ENCODE measurements at regions not wholly inside any gene's neighbourhood (a gene's known extent, or its start where the extent isn't known, plus 50 kb on each side); places are given as distances from the start of the nearest gene placed in this dataset.
"Not testable (repeated sequence)": the region's sequence is repeated elsewhere in the genome, so short reads cannot be mapped to it uniquely, and the experiment has no call there.

DNA sequence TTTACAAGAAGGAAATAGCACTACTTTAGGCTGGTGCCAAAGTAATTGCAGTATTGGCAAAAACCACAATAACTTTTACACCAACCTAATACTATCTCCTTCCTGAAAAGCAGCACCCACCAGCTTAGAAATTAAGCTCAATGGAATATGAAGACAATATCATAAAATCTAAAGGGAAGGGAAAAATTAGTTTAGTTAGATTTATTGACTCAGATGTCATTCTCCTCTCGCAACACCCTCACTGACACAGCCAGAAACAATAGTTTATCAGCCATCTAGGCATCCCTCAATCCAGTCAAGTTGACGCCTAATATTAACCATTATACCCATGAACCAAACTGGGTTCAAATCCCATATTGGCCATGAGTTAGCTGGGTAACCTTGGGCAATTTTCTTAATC is 820.4 kb upstream of the EPHA5 start:
- H3K4me3 ChIP-seq (ENCODE audit: low read depth, low read length) = no peak overlapping the region
- no peak for DNase-seq (ENCODE audit: low read depth)
- no peak for TF ChIP-seq CTCF (IDR thresholded peaks at IDR 0.05; ENCODE audit: insufficient read depth, low read length)

DNA sequence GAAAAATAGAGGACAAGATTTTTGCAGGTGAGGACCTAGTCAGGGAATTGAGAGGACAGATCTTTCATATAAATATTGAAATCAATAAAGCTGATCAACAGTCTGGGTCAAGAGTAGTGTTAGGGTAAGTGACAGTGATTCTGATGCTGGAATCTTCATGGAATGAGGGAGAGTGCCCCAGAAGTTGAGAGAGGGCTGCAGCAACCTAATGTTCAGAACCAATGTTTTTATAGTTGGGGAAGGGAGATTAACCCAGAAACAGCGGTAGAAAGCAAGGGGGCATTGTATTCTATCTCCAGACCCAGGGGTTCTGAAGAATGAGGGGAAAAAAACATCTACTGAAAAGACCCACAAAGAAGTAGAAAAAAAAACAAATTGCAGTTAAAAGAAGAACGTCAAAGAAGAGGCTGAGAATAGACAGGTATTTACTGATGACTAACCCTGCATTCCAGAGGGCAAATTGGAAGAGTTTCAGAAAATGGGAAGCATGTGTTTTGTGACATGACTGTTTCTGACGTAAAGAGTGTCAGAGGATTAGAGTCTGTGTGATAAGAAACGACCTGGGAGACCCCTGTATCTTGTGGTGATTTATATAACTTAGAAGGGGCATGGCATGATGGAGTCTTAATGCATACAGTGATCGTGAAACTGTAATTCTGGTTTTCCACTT is 819.6 kb upstream of the EPHA5 start:
- no peak for TF ChIP-seq CTCF (IDR thresholded peaks at IDR 0.05; ENCODE audit: insufficient read depth, low read length)
- no peak overlapping the region for H3K4me3 ChIP-seq (ENCODE audit: low read depth, low read length)
- peak; percentile 95 for DNase-seq (ENCODE audit: low read depth)

GRCh38 chr4:66489370-66489769 is 819.1 kb upstream of the EPHA5 start:
- peak; percentile 12 for DNase-seq (ENCODE audit: low read depth)

GRCh38 chr4:66486068-66486467 is 815.8 kb upstream of the EPHA5 start:
- H3K4me3 ChIP-seq (ENCODE audit: low read depth, low read length) = no peak overlapping the region
- TF ChIP-seq CTCF (IDR thresholded peaks at IDR 0.05; ENCODE audit: insufficient read depth, low read length) = no peak
- DNase-seq (ENCODE audit: low read depth) = no peak

More at GRCh38 chr4:66489370-66489769, 819.1 kb upstream of the EPHA5 start:
- H3K4me3 ChIP-seq (ENCODE audit: low read depth, low read length) = no peak overlapping the region
- no peak for TF ChIP-seq CTCF (IDR thresholded peaks at IDR 0.05; ENCODE audit: insufficient read depth, low read length)

GRCh38 chr4:66482186-66482585 is 811.9 kb upstream of the EPHA5 start:
- no peak for DNase-seq (ENCODE audit: low read depth)
- TF ChIP-seq CTCF (IDR thresholded peaks at IDR 0.05; ENCODE audit: insufficient read depth, low read length) = no peak
- no peak overlapping the region for H3K4me3 ChIP-seq (ENCODE audit: low read depth, low read length)

GRCh38 chr4:66475596-66475995 is 805.3 kb upstream of the EPHA5 start:
- TF ChIP-seq CTCF (IDR thresholded peaks at IDR 0.05; ENCODE audit: insufficient read depth, low read length) = no peak
- DNase-seq (ENCODE audit: low read depth) = peak; percentile 31
- H3K4me3 ChIP-seq (ENCODE audit: low read depth, low read length) = no peak overlapping the region

DNA sequence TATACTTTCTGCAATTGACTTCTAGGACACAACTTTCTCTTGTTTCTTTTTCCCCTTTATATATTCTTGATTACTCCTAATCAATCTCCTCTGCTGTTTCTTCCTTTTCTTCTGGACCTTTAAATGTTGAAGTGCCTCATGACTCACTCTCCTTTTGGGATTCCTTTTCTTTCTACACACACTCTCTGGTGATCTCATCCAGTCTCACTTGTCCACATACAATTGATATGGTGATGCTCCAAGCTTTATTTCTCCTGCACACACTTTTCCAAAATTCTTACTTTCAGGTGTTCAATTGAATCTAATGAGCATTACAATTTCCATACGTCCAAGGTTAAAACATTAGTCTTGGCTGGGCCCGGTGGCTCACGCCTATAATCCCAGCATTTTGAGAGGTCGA is 794.8 kb upstream of the EPHA5 start:
- no peak for TF ChIP-seq CTCF (IDR thresholded peaks at IDR 0.05; ENCODE audit: insufficient read depth, low read length)
- H3K4me3 ChIP-seq (ENCODE audit: low read depth, low read length) = no peak overlapping the region
- DNase-seq (ENCODE audit: low read depth) = peak; percentile 66

- DNase-seq (ENCODE audit: low read depth); H3K4me3 ChIP-seq (ENCODE audit: low read depth, low read length): not testable (repeated sequence)
Observed at GRCh38 chr4:66462890-66463289, 792.6 kb upstream of the EPHA5 start.

All from fibroblast of the aortic adventitia (primary cell).